ENCODE measurements at regions not wholly inside any gene's neighbourhood (a gene's known extent, or its start where the extent isn't known, plus 50 kb on each side); places are given as distances from the start of the nearest gene placed in this dataset.

- no peak for DNase-seq
- H3K36me3 Mint-ChIP-seq = no peaks in the 10 kb centered on the region
- ChIA-PET CTCF (no interaction called here), POLR2A (no interaction called here)
- no peak overlapping the region for H3K4me3 Mint-ChIP-seq
- no peaks in the 10 kb centered on the region for H3K27me3 ChIP-seq (ENCODE audit: insufficient read depth, low read length, poor library complexity, severe bottlenecking)
- no peaks in the 10 kb centered on the region for H3K4me1 Mint-ChIP-seq
- no peaks in the 10 kb centered on the region for H3K9me3 ChIP-seq (ENCODE audit: low read length)
- no peaks in the 10 kb centered on the region for H3K9me3 Mint-ChIP-seq
- H3K27me3 Mint-ChIP-seq = peaks cover 4 to 15% of the 10 kb centered on the region in 2 donors
- H3K4me3 ChIP-seq (ENCODE audit: low read length) = no peak overlapping the region
- no peak overlapping the region for H3K27ac Mint-ChIP-seq
- H3K36me3 ChIP-seq (ENCODE audit: insufficient read depth, low read length) = no peaks in the 10 kb centered on the region
- H3K4me1 ChIP-seq (ENCODE audit: insufficient read depth, low read length) = no peaks in the 10 kb centered on the region
- no peak overlapping the region for H3K27ac ChIP-seq (ENCODE audit: low read depth, low read length)
Measured at GRCh38 chr6:132244744-132245143, 156.5 kb downstream of the MOXD1 start.

- H3K9me3 ChIP-seq (ENCODE audit: low read length) = no peaks in the 10 kb centered on the region
- H3K27ac ChIP-seq (ENCODE audit: low read depth, low read length) = no peak overlapping the region
- no peaks in the 10 kb centered on the region for H3K36me3 ChIP-seq (ENCODE audit: insufficient read depth, low read length)
- Mint-ChIP-seq H3K4me1 (no peaks in the 10 kb centered on the region), H3K27me3 (peaks cover 11 to 33% of the 10 kb centered on the region in 2 donors), H3K9me3 (peaks cover 0 to 2% (median 0%) of the 10 kb centered on the region in 5 donors), H3K36me3 (no peaks in the 10 kb centered on the region), H3K27ac (no peak overlapping the region), H3K4me3 (no peak overlapping the region)
- peaks cover 5% of the 10 kb centered on the region for H3K27me3 ChIP-seq (ENCODE audit: insufficient read depth, low read length, poor library complexity, severe bottlenecking)
- no peak overlapping the region for H3K4me3 ChIP-seq (ENCODE audit: low read length)
- DNase-seq = no peak
- H3K4me1 ChIP-seq (ENCODE audit: insufficient read depth, low read length) = no peaks in the 10 kb centered on the region
- ChIA-PET POLR2A (no interaction called here), CTCF (no interaction called here)
Measured at GRCh38 chr6:132236744-132237143, 164.5 kb downstream of the MOXD1 start.

GRCh38 chr6:132236281-132236680 is 165.0 kb downstream of the MOXD1 start:
- ChIA-PET CTCF (no interaction called here), POLR2A (no interaction called here)
- Histone ChIP-seq H3K36me3 (ENCODE audit: insufficient read depth, low read length) (no peaks in the 10 kb centered on the region), H3K27ac (ENCODE audit: low read depth, low read length) (no peak overlapping the region), H3K9me3 (ENCODE audit: low read length) (no peaks in the 10 kb centered on the region), H3K4me3 (ENCODE audit: low read length) (no peak overlapping the region), H3K4me1 (ENCODE audit: insufficient read depth, low read length) (no peaks in the 10 kb centered on the region), H3K27me3 (ENCODE audit: insufficient read depth, low read length, poor library complexity, severe bottlenecking) (peaks cover 5% of the 10 kb centered on the region)
- DNase-seq = no peak
- H3K4me3 Mint-ChIP-seq = no peak overlapping the region
- peaks cover 11 to 33% of the 10 kb centered on the region in 2 donors for H3K27me3 Mint-ChIP-seq
- H3K4me1 Mint-ChIP-seq = no peaks in the 10 kb centered on the region
- H3K27ac Mint-ChIP-seq = no peak overlapping the region
- H3K36me3 Mint-ChIP-seq = no peaks in the 10 kb centered on the region
- H3K9me3 Mint-ChIP-seq = peaks cover 0 to 2% (median 0%) of the 10 kb centered on the region in 5 donors

- Histone ChIP-seq H3K4me1 (ENCODE audit: insufficient read depth, low read length) (no peaks in the 10 kb centered on the region), H3K9me3 (ENCODE audit: low read length) (no peaks in the 10 kb centered on the region), H3K4me3 (ENCODE audit: low read length) (no peak overlapping the region), H3K27ac (ENCODE audit: low read depth, low read length) (no peak overlapping the region), H3K36me3 (ENCODE audit: insufficient read depth, low read length) (no peaks in the 10 kb centered on the region), H3K27me3 (ENCODE audit: insufficient read depth, low read length, poor library complexity, severe bottlenecking) (peaks cover 5% of the 10 kb centered on the region)
- ChIA-PET POLR2A (no interaction called here), CTCF (no interaction called here)
- Mint-ChIP-seq H3K27ac (no peak overlapping the region), H3K4me1 (no peaks in the 10 kb centered on the region), H3K27me3 (peaks cover 11 to 33% of the 10 kb centered on the region in 2 donors), H3K36me3 (no peaks in the 10 kb centered on the region), H3K4me3 (no peak overlapping the region), H3K9me3 (peaks cover 0 to 2% (median 0%) of the 10 kb centered on the region in 5 donors)
- DNase-seq = no peak
Measured at GRCh38 chr6:132235596-132236280, 165.5 kb downstream of the MOXD1 start.

GRCh38 chr6:132234356-132234755 is 166.9 kb downstream of the MOXD1 start:
- no peaks in the 10 kb centered on the region for H3K36me3 ChIP-seq (ENCODE audit: insufficient read depth, low read length)
- H3K27me3 ChIP-seq (ENCODE audit: insufficient read depth, low read length, poor library complexity, severe bottlenecking) = peaks cover 5% of the 10 kb centered on the region
- no peaks in the 10 kb centered on the region for H3K4me1 ChIP-seq (ENCODE audit: insufficient read depth, low read length)
- DNase-seq = no peak
- H3K9me3 ChIP-seq (ENCODE audit: low read length) = no peaks in the 10 kb centered on the region
- peaks cover 0 to 2% (median 0%) of the 10 kb centered on the region in 5 donors for H3K9me3 Mint-ChIP-seq
- H3K4me3 Mint-ChIP-seq = no peak overlapping the region
- no peak overlapping the region for H3K27ac Mint-ChIP-seq
- H3K4me1 Mint-ChIP-seq = no peaks in the 10 kb centered on the region
- no peak overlapping the region for H3K4me3 ChIP-seq (ENCODE audit: low read length)
- ChIA-PET CTCF (no interaction called here), POLR2A (no interaction called here)
- H3K36me3 Mint-ChIP-seq = no peaks in the 10 kb centered on the region
- H3K27ac ChIP-seq (ENCODE audit: low read depth, low read length) = no peak overlapping the region
- peaks cover 11 to 33% of the 10 kb centered on the region in 2 donors for H3K27me3 Mint-ChIP-seq

GRCh38 chr6:132231121-132231884 is 170.0 kb downstream of the MOXD1 start:
- no peak for DNase-seq
- no peak overlapping the region for H3K27ac ChIP-seq (ENCODE audit: low read depth, low read length)
- H3K27me3 ChIP-seq (ENCODE audit: insufficient read depth, low read length, poor library complexity, severe bottlenecking) = peaks cover 5% of the 10 kb centered on the region
- no peaks in the 10 kb centered on the region for H3K36me3 ChIP-seq (ENCODE audit: insufficient read depth, low read length)
- H3K9me3 Mint-ChIP-seq = peaks cover 0 to 6% (median 0%) of the 10 kb centered on the region in 5 donors
- ChIA-PET POLR2A (no interaction called here), CTCF (no interaction called here)
- H3K4me3 Mint-ChIP-seq = no peak overlapping the region
- no peaks in the 10 kb centered on the region for H3K36me3 Mint-ChIP-seq
- no peak overlapping the region for H3K4me3 ChIP-seq (ENCODE audit: low read length)
- no peaks in the 10 kb centered on the region for H3K4me1 Mint-ChIP-seq
- peaks cover 5 to 18% of the 10 kb centered on the region in 2 donors for H3K27me3 Mint-ChIP-seq
- H3K9me3 ChIP-seq (ENCODE audit: low read length) = no peaks in the 10 kb centered on the region
- H3K4me1 ChIP-seq (ENCODE audit: insufficient read depth, low read length) = no peaks in the 10 kb centered on the region
- no peak overlapping the region for H3K27ac Mint-ChIP-seq

GRCh38 chr6:132228894-132229293 is 172.4 kb downstream of the MOXD1 start:
- Histone ChIP-seq H3K27me3 (ENCODE audit: insufficient read depth, low read length, poor library complexity, severe bottlenecking) (no peaks in the 10 kb centered on the region), H3K9me3 (ENCODE audit: low read length) (no peaks in the 10 kb centered on the region), H3K27ac (ENCODE audit: low read depth, low read length) (no peak overlapping the region), H3K36me3 (ENCODE audit: insufficient read depth, low read length) (no peaks in the 10 kb centered on the region), H3K4me3 (ENCODE audit: low read length) (no peak overlapping the region), H3K4me1 (ENCODE audit: insufficient read depth, low read length) (no peaks in the 10 kb centered on the region)
- Mint-ChIP-seq H3K27ac (no peak overlapping the region), H3K36me3 (no peaks in the 10 kb centered on the region), H3K9me3 (peaks cover 4 to 10% (median 5%) of the 10 kb centered on the region in 5 donors), H3K4me1 (no peaks in the 10 kb centered on the region), H3K4me3 (no peak overlapping the region), H3K27me3 (peaks cover 0 to 6% of the 10 kb centered on the region in 2 donors)
- DNase-seq = no peak
- ChIA-PET CTCF (no interaction called here), POLR2A (no interaction called here)

- H3K4me1 Mint-ChIP-seq = no peaks in the 10 kb centered on the region
- H3K9me3 Mint-ChIP-seq = peaks cover 4 to 10% (median 5%) of the 10 kb centered on the region in 5 donors
- H3K4me3 Mint-ChIP-seq = no peak overlapping the region
- Histone ChIP-seq H3K9me3 (ENCODE audit: low read length) (no peaks in the 10 kb centered on the region), H3K27ac (ENCODE audit: low read depth, low read length) (no peak overlapping the region), H3K27me3 (ENCODE audit: insufficient read depth, low read length, poor library complexity, severe bottlenecking) (no peaks in the 10 kb centered on the region), H3K4me1 (ENCODE audit: insufficient read depth, low read length) (no peaks in the 10 kb centered on the region), H3K36me3 (ENCODE audit: insufficient read depth, low read length) (no peaks in the 10 kb centered on the region), H3K4me3 (ENCODE audit: low read length) (no peak overlapping the region)
- ChIA-PET CTCF (no interaction called here), POLR2A (no interaction called here)
- no peak overlapping the region for H3K27ac Mint-ChIP-seq
- no peak for DNase-seq
- H3K36me3 Mint-ChIP-seq = no peaks in the 10 kb centered on the region
- H3K27me3 Mint-ChIP-seq = no peaks in the 10 kb centered on the region
Measured at GRCh38 chr6:132227904-132228303, 173.4 kb downstream of the MOXD1 start.

Measured in CD8-positive, alpha-beta memory T cell (primary cell).